ENCODE measurements at regions not wholly inside any gene's neighbourhood (a gene's known extent, or its start where the extent isn't known, plus 50 kb on each side); places are given as distances from the start of the nearest gene placed in this dataset.

DNA sequence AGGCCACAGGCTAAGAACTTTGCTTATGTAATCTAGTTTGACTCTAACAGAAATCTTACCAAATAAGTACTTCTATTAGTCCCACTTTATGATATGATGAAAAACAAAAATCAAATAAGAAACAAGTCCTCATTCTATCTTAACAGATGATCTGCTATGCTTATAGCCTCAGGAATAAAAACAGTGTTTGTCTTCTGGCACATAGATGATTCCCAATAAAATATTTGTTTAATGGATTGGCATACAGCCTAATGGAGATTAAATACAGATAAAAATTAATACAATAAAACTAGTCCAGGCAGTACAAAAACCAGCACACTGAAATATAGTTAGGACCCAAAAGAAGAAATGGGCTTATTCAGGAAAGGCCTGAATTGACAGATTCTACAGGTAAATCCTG, 971.4 kb upstream of the WWC1 start:
- Histone ChIP-seq H4K20me1 (ENCODE audit: insufficient read depth, poor library complexity, severe bottlenecking) (no peaks in the 10 kb centered on the region), H2AFZ (no peak overlapping the region), H3K27ac (no peak overlapping the region), H3K9me2 (replicated peaks; ENCODE audit: insufficient read depth) (no peaks in the 10 kb centered on the region), H3K79me2 (no peaks in the 10 kb centered on the region), H3K27me3 (no peaks in the 10 kb centered on the region), H3K4me3 (no peak overlapping the region), H3K4me1 (ENCODE audit: insufficient read depth) (no peaks in the 10 kb centered on the region), H3K9me3 (ENCODE audit: low read depth) (no peaks in the 10 kb centered on the region), H3K36me3 (replicated peaks; ENCODE audit: insufficient read depth, low read depth) (no peaks in the 10 kb centered on the region), H3K4me2 (no peak overlapping the region)
- no peak for TF ChIP-seq CTCF (IDR thresholded peaks at IDR 0.05; ENCODE audit: poor library complexity)
- DNase-seq (ENCODE audit: low spot score): no peak

DNA sequence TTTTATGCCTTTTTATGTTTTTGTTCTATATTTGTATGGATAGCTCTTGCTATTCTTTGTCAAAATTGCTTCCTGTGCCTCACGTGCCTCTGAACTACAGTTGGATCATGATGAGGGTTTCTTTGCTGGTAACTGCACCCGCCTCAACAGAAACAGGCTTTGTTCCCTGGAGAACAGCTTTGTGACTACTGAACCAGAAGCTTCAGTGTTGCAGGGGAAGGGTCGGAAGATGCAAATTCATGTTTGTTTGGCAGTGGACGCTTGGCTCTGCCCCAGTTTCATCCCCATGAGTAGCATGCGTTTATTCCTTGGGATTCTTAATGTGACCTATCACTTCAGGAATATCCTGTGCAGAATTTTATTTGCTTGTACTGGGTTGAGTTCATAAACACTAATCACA, 959.1 kb upstream of the WWC1 start:
- 89% methylated on average over 5 of the region's 5 CpGs for WGBS (ENCODE audit: low lambda C conversion rate, missing lambda C conversion rate)
- no peak for TF ChIP-seq EZH2 (IDR thresholded peaks at IDR 0.05; ENCODE audit: borderline replicate concordance)
- TF ChIP-seq CTCF (IDR thresholded peaks at IDR 0.05; ENCODE audit: poor library complexity): no peak
- no peak for TF ChIP-seq EZH2phosphoT487 (IDR thresholded peaks at IDR 0.05; ENCODE audit: low read depth, severe bottlenecking, unreplicated experiment)
- Histone ChIP-seq H3K4me2 (no peak overlapping the region), H3K79me2 (no peaks in the 10 kb centered on the region), H3K9me2 (replicated peaks; ENCODE audit: insufficient read depth) (no peaks in the 10 kb centered on the region), H3K27me3 (no peaks in the 10 kb centered on the region), H3K27ac (no peak overlapping the region), H3K9me3 (ENCODE audit: low read depth) (no peaks in the 10 kb centered on the region), H3K36me3 (replicated peaks; ENCODE audit: insufficient read depth, low read depth) (no peaks in the 10 kb centered on the region), H2AFZ (no peak overlapping the region), H3K4me1 (ENCODE audit: insufficient read depth) (no peaks in the 10 kb centered on the region), H3K4me3 (no peak overlapping the region), H4K20me1 (ENCODE audit: insufficient read depth, poor library complexity, severe bottlenecking) (no peaks in the 10 kb centered on the region)
- no peak for DNase-seq (ENCODE audit: low spot score)

- Histone ChIP-seq H2AFZ (no peak overlapping the region), H3K4me2 (no peak overlapping the region), H3K9me2 (replicated peaks; ENCODE audit: insufficient read depth) (no peaks in the 10 kb centered on the region), H3K79me2 (no peaks in the 10 kb centered on the region), H3K4me1 (ENCODE audit: insufficient read depth) (no peaks in the 10 kb centered on the region), H3K4me3 (no peak overlapping the region), H4K20me1 (ENCODE audit: insufficient read depth, poor library complexity, severe bottlenecking) (no peaks in the 10 kb centered on the region), H3K27me3 (no peaks in the 10 kb centered on the region), H3K9me3 (ENCODE audit: low read depth) (no peaks in the 10 kb centered on the region), H3K36me3 (replicated peaks; ENCODE audit: insufficient read depth, low read depth) (no peaks in the 10 kb centered on the region), H3K27ac (no peak overlapping the region)
- TF ChIP-seq EZH2phosphoT487 (IDR thresholded peaks at IDR 0.05; ENCODE audit: low read depth, severe bottlenecking, unreplicated experiment) (no peak), CTCF (IDR thresholded peaks at IDR 0.05; ENCODE audit: poor library complexity) (no peak)
- DNase-seq (ENCODE audit: low spot score): no peak
- 84% methylated on average over 2 of the region's 2 CpGs for WGBS (ENCODE audit: low lambda C conversion rate, missing lambda C conversion rate)
Measured at GRCh38 chr5:167336161-167336560, 955.3 kb upstream of the WWC1 start.

DNA sequence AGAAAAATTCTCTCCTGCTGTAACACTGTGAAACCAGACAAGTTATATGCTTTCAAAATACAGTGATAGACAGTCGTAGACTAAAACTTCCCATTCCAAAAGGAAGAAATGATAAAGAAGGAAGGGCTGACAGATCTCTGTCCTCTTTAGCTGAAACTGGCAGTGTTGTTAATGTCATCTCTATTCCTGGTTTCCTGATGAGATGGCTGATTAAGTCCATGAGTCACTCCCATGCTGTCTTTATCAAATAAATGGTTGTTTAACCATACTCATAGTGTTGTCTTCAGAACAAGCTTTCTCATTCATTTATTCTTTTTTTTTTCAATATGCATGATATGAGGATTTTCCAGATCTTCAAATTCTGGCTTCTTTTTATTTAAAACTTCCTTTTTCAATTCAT, 952.2 kb upstream of the WWC1 start:
- no peaks in the 10 kb centered on the region for H3K9me3 ChIP-seq (ENCODE audit: low read depth)
- no peak overlapping the region for H3K4me2 ChIP-seq
- no peaks in the 10 kb centered on the region for H3K27me3 ChIP-seq
- 88% methylated on average over 1 of the region's 1 CpG for WGBS (ENCODE audit: low lambda C conversion rate, missing lambda C conversion rate)
- no peaks in the 10 kb centered on the region for H3K4me1 ChIP-seq (ENCODE audit: insufficient read depth)
- H3K4me3 ChIP-seq: no peak overlapping the region
- no peaks in the 10 kb centered on the region for H4K20me1 ChIP-seq (ENCODE audit: insufficient read depth, poor library complexity, severe bottlenecking)
- no peak for DNase-seq (ENCODE audit: low spot score)
- H3K27ac ChIP-seq: no peak overlapping the region
- no peak overlapping the region for H2AFZ ChIP-seq
- no peaks in the 10 kb centered on the region for H3K9me2 ChIP-seq (replicated peaks; ENCODE audit: insufficient read depth)
- no peaks in the 10 kb centered on the region for H3K36me3 ChIP-seq (replicated peaks; ENCODE audit: insufficient read depth, low read depth)
- H3K79me2 ChIP-seq: no peaks in the 10 kb centered on the region
- no peak for TF ChIP-seq CTCF (IDR thresholded peaks at IDR 0.05; ENCODE audit: poor library complexity)

Data from hepatocyte (in vitro differentiated cells).